ENCODE measurements at regions not wholly inside any gene's neighbourhood (a gene's known extent, or its start where the extent isn't known, plus 50 kb on each side); places are given as distances from the start of the nearest gene placed in this dataset.

GRCh38 chr13:84118839-84119409, 236.7 kb upstream of the SLITRK1 start:
- Histone ChIP-seq H3K56ac (ENCODE audit: extremely low read depth, insufficient read depth, low read length) (no peak overlapping the region), H3K27ac (ENCODE audit: insufficient read depth, low read length) (no peak overlapping the region), H2AK9ac (replicated peaks; ENCODE audit: low read depth, low read length, poor library complexity) (no peak overlapping the region), H3K14ac (replicated peaks; ENCODE audit: low read depth, low read length) (no peak overlapping the region), H4K20me1 (ENCODE audit: insufficient read depth, low read length) (no peaks in the 10 kb centered on the region), H2BK15ac (ENCODE audit: low read depth, low read length) (no peak overlapping the region), H3K27me3 (ENCODE audit: control insufficient read depth, insufficient read depth, low read length) (no peaks in the 10 kb centered on the region), H3K9ac (ENCODE audit: low read depth, low read length) (no peak overlapping the region), H3K4me3 (ENCODE audit: insufficient read depth, low read depth, low read length) (no peak overlapping the region), H4K8ac (ENCODE audit: low read depth in 2 of 2, low read length in 2 of 2) (no peak overlapping the region), H2BK20ac (ENCODE audit: low read depth, low read length) (no peak overlapping the region), H2AFZ (replicated peaks; ENCODE audit: low read length, poor library complexity) (no peak overlapping the region), H3K79me1 (ENCODE audit: low read depth in 1 of 2, low read length in 2 of 2) (no peaks in the 10 kb centered on the region), H2AK5ac (ENCODE audit: low read depth, low read length) (no peak overlapping the region), H2BK5ac (ENCODE audit: low read depth, low read length, poor library complexity, severe bottlenecking) (no peak overlapping the region), H3K36me3 (ENCODE audit: control insufficient read depth, insufficient read depth, low read length) (no peaks in the 10 kb centered on the region), H3K4me2 (ENCODE audit: low read depth, low read length) (no peak overlapping the region), H4K91ac (ENCODE audit: insufficient read depth, low read depth, low read length) (no peak overlapping the region), H3K4me1 (ENCODE audit: control insufficient read depth, insufficient read depth, low read length) (no peaks in the 10 kb centered on the region), H3K18ac (ENCODE audit: low read depth, low read length) (no peak overlapping the region), H3K23ac (ENCODE audit: low read depth, low read length) (no peak overlapping the region), H2BK120ac (ENCODE audit: low read depth, low read length) (no peak overlapping the region), H3K4ac (ENCODE audit: low read depth, low read length) (no peak overlapping the region), H4K5ac (ENCODE audit: low read depth, low read length) (no peak overlapping the region), H3K9me1 (ENCODE audit: insufficient read depth, low read length) (no peaks in the 10 kb centered on the region), H3K9me3 (ENCODE audit: control insufficient read depth, insufficient read depth, low read length) (no peaks in the 10 kb centered on the region)
- DNase-seq (no peak), ATAC-seq (ENCODE audit: low read depth) (no peak)
- POLR2A ChIA-PET (ENCODE audit: unreplicated experiment): no interaction called here
- no CpG with 5 or more reads among the region's 2 CpGs for WGBS, 2 experiments (ENCODE audit: extremely low coverage in 2 of 2, insufficient read length in 1 of 2)
- TF ChIP-seq MXI1 (IDR thresholded peaks at IDR 0.05; ENCODE audit: borderline replicate concordance, low read depth, low read length): no peak
- TF ChIP-seq USF2 (IDR thresholded peaks at IDR 0.05; ENCODE audit: low read depth, low read length): no peak
- CTCF ChIA-PET: no interaction called here
- intact Hi-C loops (cut with micrococcal nuclease): no loop called here
- dilution Hi-C loops (cut with HindIII; ENCODE audit: low sequenced_read_pairs, unreplicated experiment): no loop called here
- no TSS peak for BruUV-seq (replicated peaks)
- in situ Hi-C loops (cut with MboI; ENCODE audit: low sequenced_read_pairs): no loop called here

Measured in IMR-90 (cell line).